HEK293 (cell line): ENCODE measurements at regions not wholly inside any gene's neighbourhood (a gene's known extent, or its start where the extent isn't known, plus 50 kb on each side); places are given as distances from the start of the nearest gene placed in this dataset.

Experiments
- CTCF ChIA-PET: fragments of 350-600 bp; formaldehyde crosslinking; extraction: SDS; loops from one replicate; lab custom pipeline; 2021; ENCODE audit warnings: antibody characterized with exemption; lab: Yijun Ruan, JAX
- POLR2A ChIA-PET: fragments of 300-600 bp; formaldehyde crosslinking; extraction: SDS; loops from one replicate; lab custom pipeline; 2020; ENCODE audit warnings: antibody characterized with exemption, inconsistent platforms; lab: Yijun Ruan, JAX
- H3K27ac ChIP-seq: fragments of 200-500 bp; sonication (Bioruptor generic); 2 replicates; pipeline ENCODE4 v1.5.1; 2014; ENCODE audit warnings: low read depth, low read length, control low read depth, inconsistent platforms; ENCODE audit errors: extremely low read depth
- H3K36me3 ChIP-seq, 2 experiments: fragments of 200-500 bp in 1 of 2; sonication (Bioruptor generic) in 1 of 2; 1 replicate in 1 of 2; 2 replicates in 1 of 2; pipeline ENCODE4 v1.5.1; 2014 to 2017; ENCODE audit warnings: inconsistent platforms in 2 of 2, low read length in 2 of 2; ENCODE audit not compliant: control insufficient read depth in 2 of 2, insufficient read depth in 1 of 2
- H3K4me1 ChIP-seq: fragments of 200-500 bp; sonication (Bioruptor generic); 2 replicates; pipeline ENCODE4 v1.5.1; 2014; ENCODE audit warnings: mild to moderate bottlenecking, low read length, inconsistent platforms; ENCODE audit not compliant: control insufficient read depth, insufficient read depth
- H3K4me3 ChIP-seq: 2 replicates; pipeline ENCODE4 v1.5.1; 2011; ENCODE audit warnings: low read depth, mild to moderate bottlenecking, control low read depth, low read length, moderate library complexity
- H3K9me3 ChIP-seq: fragments of 200-500 bp; sonication (Bioruptor generic); 2 replicates; pipeline ENCODE4 v1.5.1; 2014; ENCODE audit warnings: low read depth, low read length, inconsistent platforms; ENCODE audit not compliant: control insufficient read depth, insufficient read depth
- EGR2 ChIP-seq: fragments of 450-650 bp; formaldehyde crosslinking; IDR thresholded peaks from 2 replicates; pipeline ENCODE4 v1.5.1; 2016; ENCODE audit warnings: low read depth, missing biosample characterization, missing genetic modification characterization
- KLF7 ChIP-seq: fragments of 450-650 bp; formaldehyde crosslinking; IDR thresholded peaks from 2 replicates; pipeline ENCODE4 v1.5.1; 2016; ENCODE audit warnings: missing biosample characterization, missing genetic modification characterization, borderline replicate concordance
- OVOL3 ChIP-seq: fragments of 450-650 bp; formaldehyde crosslinking; IDR thresholded peaks from 2 replicates; pipeline ENCODE4 v1.5.1; 2016; ENCODE audit warnings: missing biosample characterization, missing genetic modification characterization
- YY1 ChIP-seq: fragments of 450-650 bp; formaldehyde crosslinking; IDR thresholded peaks from 2 replicates; pipeline ENCODE4 v1.5.1; 2018; ENCODE audit warnings: missing biosample characterization, missing genetic modification characterization
- ZFP41 ChIP-seq: fragments of 450-650 bp; formaldehyde crosslinking; IDR thresholded peaks from 2 replicates; pipeline ENCODE4 v1.5.1; 2016; ENCODE audit warnings: missing biosample characterization, missing genetic modification characterization, borderline replicate concordance
- ZNF184 ChIP-seq: fragments of 450-650 bp; IDR thresholded peaks from 2 replicates; pipeline ENCODE4 v1.5.1; 2018; ENCODE audit warnings: missing biosample characterization, mild to moderate bottlenecking, missing genetic modification characterization
- ZNF19 ChIP-seq: fragments of 450-650 bp; formaldehyde crosslinking; IDR thresholded peaks from 2 replicates; pipeline ENCODE4; 2016; ENCODE audit warnings: missing biosample characterization, missing genetic modification characterization, low read depth
- ZNF24 ChIP-seq: fragments of 450-650 bp; formaldehyde crosslinking; IDR thresholded peaks from 2 replicates; pipeline ENCODE4 v1.5.1; 2016; ENCODE audit warnings: missing biosample characterization, missing genetic modification characterization
- ZNF654 ChIP-seq: fragments of 450-650 bp; formaldehyde crosslinking; IDR thresholded peaks from 2 replicates; pipeline ENCODE4 v1.5.1; 2016; ENCODE audit warnings: low read depth, missing biosample characterization, missing genetic modification characterization
- TF ChIP-seq, protein P1 (sequence below): fragments of 450-650 bp; formaldehyde crosslinking; IDR thresholded peaks from 2 replicates; pipeline ENCODE4 v1.5.1; 2016; ENCODE audit warnings: missing biosample characterization, missing genetic modification characterization
- TF ChIP-seq, protein P2 (sequence below): fragments of 450-650 bp; formaldehyde crosslinking; IDR thresholded peaks from 2 replicates; pipeline ENCODE4 v1.5.1; 2016; ENCODE audit warnings: missing biosample characterization, missing genetic modification characterization
- TF ChIP-seq, protein P3 (sequence below): fragments of 450-650 bp; formaldehyde crosslinking; IDR thresholded peaks from 2 replicates; pipeline ENCODE4 v1.5.1; 2017; ENCODE audit warnings: missing biosample characterization, missing genetic modification characterization
- TF ChIP-seq, protein P4 (sequence below): fragments of 450-650 bp; IDR thresholded peaks from 2 replicates; pipeline ENCODE4 v1.5.1; 2018; ENCODE audit warnings: missing biosample characterization, missing genetic modification characterization
- TF ChIP-seq, protein P5 (sequence below): fragments of 450-650 bp; formaldehyde crosslinking; IDR thresholded peaks from 2 replicates; pipeline ENCODE4 v1.5.1; 2016; ENCODE audit warnings: missing biosample characterization, missing genetic modification characterization
- TF ChIP-seq, protein P6 (sequence below): fragments of 450-650 bp; formaldehyde crosslinking; IDR thresholded peaks from 2 replicates; pipeline ENCODE4 v1.5.1; 2016; ENCODE audit warnings: missing biosample characterization, missing genetic modification characterization, borderline replicate concordance
- TF ChIP-seq, protein P7 (sequence below): fragments of 450-650 bp; formaldehyde crosslinking; IDR thresholded peaks from 2 replicates; pipeline ENCODE4 v1.5.1; 2016; ENCODE audit warnings: missing biosample characterization, missing genetic modification characterization

DNA sequence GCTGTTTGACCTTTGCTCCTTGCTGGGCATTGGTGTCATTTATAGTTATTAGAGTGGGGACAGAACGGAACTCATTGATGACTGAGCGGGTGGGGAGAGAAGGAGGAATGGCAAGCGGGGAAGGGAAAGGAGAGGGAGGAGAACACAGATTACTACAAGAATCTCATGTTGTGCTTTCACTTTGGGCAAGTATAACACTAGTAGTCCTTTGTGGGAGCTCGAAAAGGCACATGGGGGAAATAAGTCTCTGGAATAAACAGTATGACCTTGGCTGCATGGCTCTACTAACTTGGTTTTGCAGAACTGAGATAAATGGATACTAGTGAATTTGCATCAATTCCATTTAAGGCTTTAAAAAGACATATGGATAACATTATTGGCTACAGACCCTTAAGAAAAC, 161.7 kb upstream of the NABP1 start (continued):
- TF ChIP-seq, protein P1, sequence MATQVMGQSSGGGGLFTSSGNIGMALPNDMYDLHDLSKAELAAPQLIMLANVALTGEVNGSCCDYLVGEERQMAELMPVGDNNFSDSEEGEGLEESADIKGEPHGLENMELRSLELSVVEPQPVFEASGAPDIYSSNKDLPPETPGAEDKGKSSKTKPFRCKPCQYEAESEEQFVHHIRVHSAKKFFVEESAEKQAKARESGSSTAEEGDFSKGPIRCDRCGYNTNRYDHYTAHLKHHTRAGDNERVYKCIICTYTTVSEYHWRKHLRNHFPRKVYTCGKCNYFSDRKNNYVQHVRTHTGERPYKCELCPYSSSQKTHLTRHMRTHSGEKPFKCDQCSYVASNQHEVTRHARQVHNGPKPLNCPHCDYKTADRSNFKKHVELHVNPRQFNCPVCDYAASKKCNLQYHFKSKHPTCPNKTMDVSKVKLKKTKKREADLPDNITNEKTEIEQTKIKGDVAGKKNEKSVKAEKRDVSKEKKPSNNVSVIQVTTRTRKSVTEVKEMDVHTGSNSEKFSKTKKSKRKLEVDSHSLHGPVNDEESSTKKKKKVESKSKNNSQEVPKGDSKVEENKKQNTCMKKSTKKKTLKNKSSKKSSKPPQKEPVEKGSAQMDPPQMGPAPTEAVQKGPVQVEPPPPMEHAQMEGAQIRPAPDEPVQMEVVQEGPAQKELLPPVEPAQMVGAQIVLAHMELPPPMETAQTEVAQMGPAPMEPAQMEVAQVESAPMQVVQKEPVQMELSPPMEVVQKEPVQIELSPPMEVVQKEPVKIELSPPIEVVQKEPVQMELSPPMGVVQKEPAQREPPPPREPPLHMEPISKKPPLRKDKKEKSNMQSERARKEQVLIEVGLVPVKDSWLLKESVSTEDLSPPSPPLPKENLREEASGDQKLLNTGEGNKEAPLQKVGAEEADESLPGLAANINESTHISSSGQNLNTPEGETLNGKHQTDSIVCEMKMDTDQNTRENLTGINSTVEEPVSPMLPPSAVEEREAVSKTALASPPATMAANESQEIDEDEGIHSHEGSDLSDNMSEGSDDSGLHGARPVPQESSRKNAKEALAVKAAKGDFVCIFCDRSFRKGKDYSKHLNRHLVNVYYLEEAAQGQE: no peak
- TF ChIP-seq, protein P2, sequence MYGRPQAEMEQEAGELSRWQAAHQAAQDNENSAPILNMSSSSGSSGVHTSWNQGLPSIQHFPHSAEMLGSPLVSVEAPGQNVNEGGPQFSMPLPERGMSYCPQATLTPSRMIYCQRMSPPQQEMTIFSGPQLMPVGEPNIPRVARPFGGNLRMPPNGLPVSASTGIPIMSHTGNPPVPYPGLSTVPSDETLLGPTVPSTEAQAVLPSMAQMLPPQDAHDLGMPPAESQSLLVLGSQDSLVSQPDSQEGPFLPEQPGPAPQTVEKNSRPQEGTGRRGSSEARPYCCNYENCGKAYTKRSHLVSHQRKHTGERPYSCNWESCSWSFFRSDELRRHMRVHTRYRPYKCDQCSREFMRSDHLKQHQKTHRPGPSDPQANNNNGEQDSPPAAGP: no peak
- no peak for TF ChIP-seq OVOL3 (tag by site-specific recombination)
- TF ChIP-seq, protein P3, sequence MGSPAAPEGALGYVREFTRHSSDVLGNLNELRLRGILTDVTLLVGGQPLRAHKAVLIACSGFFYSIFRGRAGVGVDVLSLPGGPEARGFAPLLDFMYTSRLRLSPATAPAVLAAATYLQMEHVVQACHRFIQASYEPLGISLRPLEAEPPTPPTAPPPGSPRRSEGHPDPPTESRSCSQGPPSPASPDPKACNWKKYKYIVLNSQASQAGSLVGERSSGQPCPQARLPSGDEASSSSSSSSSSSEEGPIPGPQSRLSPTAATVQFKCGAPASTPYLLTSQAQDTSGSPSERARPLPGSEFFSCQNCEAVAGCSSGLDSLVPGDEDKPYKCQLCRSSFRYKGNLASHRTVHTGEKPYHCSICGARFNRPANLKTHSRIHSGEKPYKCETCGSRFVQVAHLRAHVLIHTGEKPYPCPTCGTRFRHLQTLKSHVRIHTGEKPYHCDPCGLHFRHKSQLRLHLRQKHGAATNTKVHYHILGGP: no peak
- TF ChIP-seq, protein P4, sequence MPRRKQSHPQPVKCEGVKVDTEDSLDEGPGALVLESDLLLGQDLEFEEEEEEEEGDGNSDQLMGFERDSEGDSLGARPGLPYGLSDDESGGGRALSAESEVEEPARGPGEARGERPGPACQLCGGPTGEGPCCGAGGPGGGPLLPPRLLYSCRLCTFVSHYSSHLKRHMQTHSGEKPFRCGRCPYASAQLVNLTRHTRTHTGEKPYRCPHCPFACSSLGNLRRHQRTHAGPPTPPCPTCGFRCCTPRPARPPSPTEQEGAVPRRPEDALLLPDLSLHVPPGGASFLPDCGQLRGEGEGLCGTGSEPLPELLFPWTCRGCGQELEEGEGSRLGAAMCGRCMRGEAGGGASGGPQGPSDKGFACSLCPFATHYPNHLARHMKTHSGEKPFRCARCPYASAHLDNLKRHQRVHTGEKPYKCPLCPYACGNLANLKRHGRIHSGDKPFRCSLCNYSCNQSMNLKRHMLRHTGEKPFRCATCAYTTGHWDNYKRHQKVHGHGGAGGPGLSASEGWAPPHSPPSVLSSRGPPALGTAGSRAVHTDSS (tag by site-specific recombination): no peak

DNA sequence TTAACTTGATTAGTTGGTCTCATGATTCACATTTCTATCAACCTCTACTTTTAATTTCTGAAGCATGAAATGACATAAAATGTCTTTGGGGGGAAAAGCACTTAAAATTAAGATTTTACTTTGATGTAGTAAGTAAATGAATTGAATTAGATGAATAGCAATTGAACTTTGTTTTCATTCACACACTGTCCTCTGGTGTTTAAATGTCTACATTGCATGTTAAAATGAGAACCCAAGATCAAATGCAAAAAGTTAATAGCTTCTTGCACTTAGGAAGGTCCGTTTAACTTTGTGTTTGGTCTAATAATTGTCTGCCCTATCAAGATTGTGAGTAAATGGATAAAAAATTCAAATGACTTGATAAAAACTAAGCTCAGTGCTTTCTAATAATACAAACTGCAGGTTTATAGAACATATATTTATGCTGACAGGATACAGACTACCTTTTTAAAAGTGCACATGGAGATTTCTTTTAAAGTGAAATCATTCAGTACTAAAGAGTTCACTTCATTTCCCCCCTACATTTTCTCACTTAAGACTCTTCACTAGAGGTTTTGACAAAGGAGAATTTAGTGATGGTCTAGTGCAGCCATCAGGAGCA, 156.2 kb upstream of the NABP1 start:
- Histone ChIP-seq H3K9me3 (no peaks in the 10 kb centered on the region), H3K36me3 (no peaks in the 10 kb centered on the region), H3K4me3 (no peak overlapping the region), H3K27ac (no peak overlapping the region), H3K4me1 (no peaks in the 10 kb centered on the region)
- ChIA-PET CTCF (interaction anchor here (0.6 to 2.7 kb wide), 27 partner anchors 9 to 741 kb away, joined by 3 to 34 read pairs (median 4); no protein-coding TSS in a partner anchor), POLR2A (no interaction called here)
- TF ChIP-seq ZNF654 (peak; percentile 76), KLF7 (no peak)
- TF ChIP-seq, protein P5, sequence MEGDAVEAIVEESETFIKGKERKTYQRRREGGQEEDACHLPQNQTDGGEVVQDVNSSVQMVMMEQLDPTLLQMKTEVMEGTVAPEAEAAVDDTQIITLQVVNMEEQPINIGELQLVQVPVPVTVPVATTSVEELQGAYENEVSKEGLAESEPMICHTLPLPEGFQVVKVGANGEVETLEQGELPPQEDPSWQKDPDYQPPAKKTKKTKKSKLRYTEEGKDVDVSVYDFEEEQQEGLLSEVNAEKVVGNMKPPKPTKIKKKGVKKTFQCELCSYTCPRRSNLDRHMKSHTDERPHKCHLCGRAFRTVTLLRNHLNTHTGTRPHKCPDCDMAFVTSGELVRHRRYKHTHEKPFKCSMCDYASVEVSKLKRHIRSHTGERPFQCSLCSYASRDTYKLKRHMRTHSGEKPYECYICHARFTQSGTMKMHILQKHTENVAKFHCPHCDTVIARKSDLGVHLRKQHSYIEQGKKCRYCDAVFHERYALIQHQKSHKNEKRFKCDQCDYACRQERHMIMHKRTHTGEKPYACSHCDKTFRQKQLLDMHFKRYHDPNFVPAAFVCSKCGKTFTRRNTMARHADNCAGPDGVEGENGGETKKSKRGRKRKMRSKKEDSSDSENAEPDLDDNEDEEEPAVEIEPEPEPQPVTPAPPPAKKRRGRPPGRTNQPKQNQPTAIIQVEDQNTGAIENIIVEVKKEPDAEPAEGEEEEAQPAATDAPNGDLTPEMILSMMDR (tag by site-specific recombination): peak; percentile 60; the same call in 1 of the 2 replicates

DNA sequence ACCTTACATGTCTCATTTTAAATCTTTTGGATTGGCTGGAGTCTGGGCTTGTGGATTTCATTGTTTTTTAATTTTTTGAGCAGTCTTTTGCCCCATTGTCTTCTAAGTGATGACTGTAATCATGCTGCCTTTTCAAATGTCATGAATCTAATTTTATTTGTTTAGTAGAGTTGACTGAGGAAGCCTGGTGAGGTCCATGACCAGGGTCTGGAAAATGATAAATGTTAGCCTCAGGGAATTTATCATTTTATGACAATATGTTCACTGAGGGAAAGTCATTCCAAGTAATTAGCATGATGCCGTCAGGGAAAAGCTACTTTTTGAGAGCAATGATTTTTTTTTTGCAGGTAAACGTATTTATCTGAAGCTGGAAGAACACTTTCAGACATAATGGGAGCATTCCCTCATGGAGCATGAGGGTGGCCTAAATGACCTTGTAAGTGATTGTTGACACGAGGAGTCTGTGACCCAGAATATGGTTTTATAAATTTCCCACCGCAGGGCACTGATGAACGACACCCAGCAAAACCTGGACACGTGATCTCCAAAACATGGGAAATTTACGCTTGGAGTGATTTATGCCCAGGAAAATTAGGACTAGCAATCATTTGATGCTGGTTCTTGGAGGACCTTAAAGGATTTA, 155.3 kb upstream of the NABP1 start:
- ChIA-PET CTCF (interaction anchor here (0.6 to 2.7 kb wide), 7 partner anchors 8 to 471 kb away, joined by 3 to 34 read pairs (median 8); no protein-coding TSS in a partner anchor), POLR2A (interaction anchor here (0.8 kb wide), 1 partner anchor 1218 kb away, joined by 3 read pairs; no protein-coding TSS in a partner anchor)
- Histone ChIP-seq H3K4me3 (no peak overlapping the region), H3K4me1 (no peaks in the 10 kb centered on the region), H3K9me3 (no peaks in the 10 kb centered on the region), H3K27ac (no peak overlapping the region), H3K36me3 (no peaks in the 10 kb centered on the region)
- no peak for TF ChIP-seq ZNF184 (tag by site-specific recombination)
- TF ChIP-seq YY1: no peak
- TF ChIP-seq ZFP41 (tag by site-specific recombination): no peak
- no peak for TF ChIP-seq EGR2 (tag by site-specific recombination)
- TF ChIP-seq, protein P6, sequence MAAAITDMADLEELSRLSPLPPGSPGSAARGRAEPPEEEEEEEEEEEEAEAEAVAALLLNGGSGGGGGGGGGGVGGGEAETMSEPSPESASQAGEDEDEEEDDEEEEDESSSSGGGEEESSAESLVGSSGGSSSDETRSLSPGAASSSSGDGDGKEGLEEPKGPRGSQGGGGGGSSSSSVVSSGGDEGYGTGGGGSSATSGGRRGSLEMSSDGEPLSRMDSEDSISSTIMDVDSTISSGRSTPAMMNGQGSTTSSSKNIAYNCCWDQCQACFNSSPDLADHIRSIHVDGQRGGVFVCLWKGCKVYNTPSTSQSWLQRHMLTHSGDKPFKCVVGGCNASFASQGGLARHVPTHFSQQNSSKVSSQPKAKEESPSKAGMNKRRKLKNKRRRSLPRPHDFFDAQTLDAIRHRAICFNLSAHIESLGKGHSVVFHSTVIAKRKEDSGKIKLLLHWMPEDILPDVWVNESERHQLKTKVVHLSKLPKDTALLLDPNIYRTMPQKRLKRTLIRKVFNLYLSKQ: no peak
- no peak for TF ChIP-seq ZNF19 (tag by site-specific recombination)
- TF ChIP-seq, protein P7, sequence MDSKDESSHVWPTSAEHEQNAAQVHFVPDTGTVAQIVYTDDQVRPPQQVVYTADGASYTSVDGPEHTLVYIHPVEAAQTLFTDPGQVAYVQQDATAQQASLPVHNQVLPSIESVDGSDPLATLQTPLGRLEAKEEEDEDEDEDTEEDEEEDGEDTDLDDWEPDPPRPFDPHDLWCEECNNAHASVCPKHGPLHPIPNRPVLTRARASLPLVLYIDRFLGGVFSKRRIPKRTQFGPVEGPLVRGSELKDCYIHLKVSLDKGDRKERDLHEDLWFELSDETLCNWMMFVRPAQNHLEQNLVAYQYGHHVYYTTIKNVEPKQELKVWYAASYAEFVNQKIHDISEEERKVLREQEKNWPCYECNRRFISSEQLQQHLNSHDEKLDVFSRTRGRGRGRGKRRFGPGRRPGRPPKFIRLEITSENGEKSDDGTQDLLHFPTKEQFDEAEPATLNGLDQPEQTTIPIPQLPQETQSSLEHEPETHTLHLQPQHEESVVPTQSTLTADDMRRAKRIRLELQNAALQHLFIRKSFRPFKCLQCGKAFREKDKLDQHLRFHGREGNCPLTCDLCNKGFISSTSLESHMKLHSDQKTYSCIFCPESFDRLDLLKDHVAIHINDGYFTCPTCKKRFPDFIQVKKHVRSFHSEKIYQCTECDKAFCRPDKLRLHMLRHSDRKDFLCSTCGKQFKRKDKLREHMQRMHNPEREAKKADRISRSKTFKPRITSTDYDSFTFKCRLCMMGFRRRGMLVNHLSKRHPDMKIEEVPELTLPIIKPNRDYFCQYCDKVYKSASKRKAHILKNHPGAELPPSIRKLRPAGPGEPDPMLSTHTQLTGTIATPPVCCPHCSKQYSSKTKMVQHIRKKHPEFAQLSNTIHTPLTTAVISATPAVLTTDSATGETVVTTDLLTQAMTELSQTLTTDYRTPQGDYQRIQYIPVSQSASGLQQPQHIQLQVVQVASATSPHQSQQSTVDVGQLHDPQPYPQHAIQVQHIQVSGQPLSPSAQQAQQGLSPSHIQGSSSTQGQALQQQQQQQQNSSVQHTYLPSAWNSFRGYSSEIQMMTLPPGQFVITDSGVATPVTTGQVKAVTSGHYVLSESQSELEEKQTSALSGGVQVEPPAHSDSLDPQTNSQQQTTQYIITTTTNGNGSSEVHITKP (tag by site-specific recombination): no peak
- TF ChIP-seq ZNF24 (tag by site-specific recombination): no peak
